Renal pelvis (tissue), 1 donor: ENCODE measurements at regions not wholly inside any gene's neighbourhood (a gene's known extent, or its start where the extent isn't known, plus 50 kb on each side); places are given as distances from the start of the nearest gene placed in this dataset.

Experiments
- DNase-seq: peaks from one replicate; pipeline ENCODE4 v3.0.0-alpha.2; 2013

DNA sequence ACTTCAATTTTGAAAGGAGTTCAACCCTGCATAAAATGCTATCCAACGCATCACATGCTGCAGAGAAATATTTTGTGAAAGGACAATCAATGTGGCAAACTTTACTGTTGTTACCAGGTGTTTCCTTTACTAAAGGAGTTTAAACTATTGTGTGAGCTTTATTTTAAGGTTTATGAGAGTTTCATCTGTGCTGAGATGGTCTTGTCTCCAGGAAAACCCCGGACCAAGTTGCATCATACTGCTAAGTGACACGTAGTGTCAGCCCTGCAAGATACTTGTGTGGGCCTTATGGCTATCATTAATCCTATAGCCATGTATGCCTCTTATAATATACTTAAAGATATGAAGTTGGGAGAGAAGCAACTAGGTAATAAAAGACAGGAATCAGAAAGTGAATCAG is 94.5 kb upstream of the EPHA6 start:
- DNase-seq: no peak

DNA sequence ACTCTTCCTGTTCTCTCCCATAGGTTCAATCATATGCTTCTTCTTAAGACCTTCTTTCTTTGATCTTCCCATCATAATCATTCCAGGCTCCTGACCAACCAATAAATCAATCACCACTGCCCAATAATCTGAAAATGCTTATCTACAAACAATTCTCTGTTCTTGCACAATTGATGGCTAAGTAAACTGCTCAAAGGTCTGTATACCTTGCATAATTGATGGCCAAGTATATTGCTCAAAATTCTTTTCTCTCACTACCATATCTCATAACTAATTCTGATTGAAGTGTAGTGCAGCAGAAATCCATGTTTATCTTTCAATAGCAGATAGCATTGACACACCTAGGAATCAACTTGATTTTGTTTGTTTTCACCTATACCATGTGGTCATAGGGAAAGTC is 83.4 kb upstream of the EPHA6 start:
- no peak for DNase-seq

DNA sequence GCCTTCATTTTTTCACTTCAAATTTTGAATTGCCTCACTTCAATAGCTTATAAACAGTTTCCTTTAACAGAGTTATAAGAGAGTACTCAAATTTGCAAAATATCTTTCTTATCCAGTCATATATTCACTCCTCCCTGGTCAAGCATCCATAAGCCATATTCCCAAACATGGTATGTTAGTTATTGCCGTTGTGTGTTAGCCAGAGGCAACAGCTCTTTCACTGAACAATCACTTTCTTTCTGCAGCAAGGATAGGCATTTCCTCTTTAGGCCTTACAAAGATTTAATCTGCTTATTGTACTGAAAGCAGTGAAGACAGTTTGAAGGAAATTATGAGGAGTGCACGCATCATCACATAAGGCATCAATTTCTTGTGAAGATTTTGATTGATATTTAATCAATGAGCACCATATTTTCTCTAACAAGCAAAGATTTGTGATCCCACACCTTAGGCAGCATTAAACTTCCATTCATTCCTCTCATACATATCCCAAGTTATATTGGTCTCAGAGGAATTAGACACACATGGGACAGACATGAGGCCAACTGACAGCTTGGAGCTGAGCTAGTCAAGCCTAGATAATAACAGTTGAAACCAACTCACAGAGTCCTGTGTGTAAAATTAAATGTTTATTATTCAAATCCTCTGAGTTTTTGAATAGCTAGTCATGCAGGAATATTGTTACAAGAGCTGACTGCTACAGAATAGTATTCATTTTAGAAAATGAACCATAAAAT is 80.0 kb upstream of the EPHA6 start:
- DNase-seq: no peak

DNA sequence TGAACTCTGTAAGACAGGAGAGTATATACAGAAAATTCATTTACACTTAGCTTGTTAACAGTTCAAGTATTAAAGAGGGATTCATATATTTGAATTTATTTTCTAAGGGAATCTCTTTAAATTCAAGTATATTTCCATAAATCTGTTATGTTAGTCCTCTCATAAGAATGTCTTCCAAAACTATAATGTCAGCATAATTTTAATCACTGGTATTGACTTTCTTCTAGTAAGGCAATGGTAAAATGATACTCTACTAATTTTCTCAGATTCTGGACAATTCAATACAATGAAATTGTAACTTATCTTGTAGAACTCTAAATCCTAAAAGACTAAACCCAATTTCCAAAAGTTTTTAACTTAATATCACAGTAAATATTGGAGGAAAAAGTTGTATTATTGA is 66.3 kb upstream of the EPHA6 start:
- no peak for DNase-seq

- DNase-seq: no peak
Observed at GRCh38 chr3:96750094-96750767, 64.2 kb upstream of the EPHA6 start.

GRCh38 chr3:96753124-96753523 is 61.3 kb upstream of the EPHA6 start:
- DNase-seq: no peak

DNA sequence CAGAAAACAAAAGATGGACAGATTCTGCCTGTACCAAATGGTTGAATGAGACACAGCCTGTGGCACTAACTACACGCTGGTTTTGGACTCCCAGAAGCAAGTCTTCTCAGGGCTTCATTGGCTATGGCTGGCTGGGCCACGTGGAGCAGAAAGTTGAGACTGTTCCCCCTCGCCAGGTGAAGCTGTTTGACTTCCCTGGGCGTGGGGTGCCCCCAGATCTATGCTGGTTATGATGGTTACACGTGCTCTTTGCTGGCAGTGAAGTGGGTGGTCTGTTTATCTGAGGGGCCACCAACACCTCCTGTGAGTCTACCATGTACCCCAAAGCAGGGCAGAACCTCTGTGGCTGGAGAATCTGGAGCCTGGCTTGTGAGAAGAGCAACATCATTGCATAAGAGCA is 60.3 kb upstream of the EPHA6 start:
- DNase-seq: no peak

GRCh38 chr3:96755519-96755918 is 58.9 kb upstream of the EPHA6 start:
- DNase-seq: no peak

DNA sequence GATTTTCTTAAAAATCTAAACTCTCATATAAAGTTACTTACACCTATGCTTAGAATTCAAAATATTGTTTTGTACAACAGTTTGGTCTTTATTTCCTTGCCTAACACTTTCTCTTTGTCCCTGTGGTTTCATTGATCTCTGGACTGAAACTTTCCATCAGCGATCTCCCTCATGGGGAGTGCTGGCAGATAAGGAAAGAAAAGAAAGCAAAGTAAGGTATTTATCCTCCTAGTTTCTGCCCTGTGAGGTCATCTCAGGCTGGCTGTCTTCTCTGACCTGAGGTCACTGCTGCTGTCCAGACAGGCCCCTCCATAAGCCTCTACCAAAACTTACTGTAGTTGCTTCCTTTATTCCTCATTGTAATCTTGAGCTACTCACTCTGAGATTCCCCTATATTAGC is 57.9 kb upstream of the EPHA6 start:
- no peak for DNase-seq

DNA sequence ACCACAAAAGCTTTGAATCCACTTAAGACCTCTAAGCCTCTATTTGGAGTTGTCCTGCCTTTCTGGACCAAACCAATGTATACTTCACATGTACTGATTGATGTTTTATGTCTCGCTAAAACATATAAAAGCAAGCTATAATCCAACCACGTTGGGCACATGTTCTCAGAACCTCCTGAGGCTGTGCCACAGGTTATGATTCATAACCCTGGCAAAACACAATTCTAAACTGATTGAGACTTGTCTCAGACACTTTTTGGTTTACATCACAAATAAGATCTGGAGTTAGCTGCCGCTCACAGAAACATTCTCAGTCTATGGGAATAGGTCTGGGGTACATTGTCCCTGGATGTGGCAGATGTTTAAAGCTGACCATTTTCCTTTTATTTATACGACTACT is 53.4 kb upstream of the EPHA6 start:
- no peak for DNase-seq
